ENCODE measurements at regions not wholly inside any gene's neighbourhood (a gene's known extent, or its start where the extent isn't known, plus 50 kb on each side); places are given as distances from the start of the nearest gene placed in this dataset.

DNA sequence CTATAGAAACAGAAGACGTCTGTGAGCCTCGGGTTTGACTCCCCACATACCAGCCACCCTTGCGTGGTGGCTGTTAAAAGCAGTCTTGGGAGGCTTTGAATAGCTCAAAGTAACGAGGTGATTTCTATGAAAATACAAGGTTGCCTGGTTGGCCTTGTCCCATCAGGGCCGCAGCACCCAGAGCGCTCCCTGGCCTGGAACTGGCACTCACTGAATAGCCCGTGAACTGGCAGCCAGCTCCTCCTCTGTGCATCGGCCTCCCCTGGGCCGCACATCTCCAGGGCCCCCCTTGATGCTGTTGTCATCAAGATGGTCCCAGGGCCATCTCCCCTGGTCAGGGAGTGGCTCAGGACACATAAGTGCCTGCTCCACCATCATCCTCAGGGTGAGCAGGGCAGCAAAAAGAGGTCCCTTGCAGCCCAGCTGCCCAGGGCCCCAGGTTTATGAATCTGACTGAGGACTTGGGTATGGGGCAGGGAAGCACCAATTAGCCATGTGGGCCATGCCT, 144.6 kb upstream of the PPP1R26 start:
- Histone ChIP-seq H3K4me1 (ENCODE audit: control insufficient read depth, extremely low read depth, insufficient read depth, low read length) (no peaks in the 10 kb centered on the region), H3K79me2 (ENCODE audit: control insufficient read depth, insufficient read depth, low read length) (no peaks in the 10 kb centered on the region), H3K27ac (ENCODE audit: insufficient read depth, low read length) (no peak overlapping the region), H3K27me3 (ENCODE audit: control insufficient read depth, insufficient read depth, low read length) (no peaks in the 10 kb centered on the region), H3K9me3 (ENCODE audit: control insufficient read depth, insufficient read depth, low read depth, low read length) (no peaks in the 10 kb centered on the region), H4K20me1 (ENCODE audit: control insufficient read depth, extremely low read depth, insufficient read depth, low read length) (no peaks in the 10 kb centered on the region), H2AFZ (ENCODE audit: low read length) (no peak overlapping the region), H3K4me2 (ENCODE audit: extremely low read depth, insufficient read depth, low read length) (no peak overlapping the region), H3K9ac (ENCODE audit: insufficient read depth, low read length) (no peak overlapping the region), H3K4me3 (replicated peaks in 1 of 4; ENCODE audit: control extremely low read depth in 1 of 4, insufficient read depth in 1 of 4, low read depth in 3 of 4, low read length in 4 of 4) (no peak overlapping the region), H3K36me3 (ENCODE audit: control insufficient read depth, insufficient read depth, low read length) (no peaks in the 10 kb centered on the region)
- DNase-seq (ENCODE audit: low read depth in 2 of 2): no peak
- TF ChIP-seq, protein P1, sequence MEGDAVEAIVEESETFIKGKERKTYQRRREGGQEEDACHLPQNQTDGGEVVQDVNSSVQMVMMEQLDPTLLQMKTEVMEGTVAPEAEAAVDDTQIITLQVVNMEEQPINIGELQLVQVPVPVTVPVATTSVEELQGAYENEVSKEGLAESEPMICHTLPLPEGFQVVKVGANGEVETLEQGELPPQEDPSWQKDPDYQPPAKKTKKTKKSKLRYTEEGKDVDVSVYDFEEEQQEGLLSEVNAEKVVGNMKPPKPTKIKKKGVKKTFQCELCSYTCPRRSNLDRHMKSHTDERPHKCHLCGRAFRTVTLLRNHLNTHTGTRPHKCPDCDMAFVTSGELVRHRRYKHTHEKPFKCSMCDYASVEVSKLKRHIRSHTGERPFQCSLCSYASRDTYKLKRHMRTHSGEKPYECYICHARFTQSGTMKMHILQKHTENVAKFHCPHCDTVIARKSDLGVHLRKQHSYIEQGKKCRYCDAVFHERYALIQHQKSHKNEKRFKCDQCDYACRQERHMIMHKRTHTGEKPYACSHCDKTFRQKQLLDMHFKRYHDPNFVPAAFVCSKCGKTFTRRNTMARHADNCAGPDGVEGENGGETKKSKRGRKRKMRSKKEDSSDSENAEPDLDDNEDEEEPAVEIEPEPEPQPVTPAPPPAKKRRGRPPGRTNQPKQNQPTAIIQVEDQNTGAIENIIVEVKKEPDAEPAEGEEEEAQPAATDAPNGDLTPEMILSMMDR (conservative IDR thresholded peaks at IDR 0.05 in 1 of 2, IDR thresholded peaks at IDR 0.05 in 1 of 2; ENCODE audit: low read depth in 1 of 2, low read length in 2 of 2): no peak

DNA sequence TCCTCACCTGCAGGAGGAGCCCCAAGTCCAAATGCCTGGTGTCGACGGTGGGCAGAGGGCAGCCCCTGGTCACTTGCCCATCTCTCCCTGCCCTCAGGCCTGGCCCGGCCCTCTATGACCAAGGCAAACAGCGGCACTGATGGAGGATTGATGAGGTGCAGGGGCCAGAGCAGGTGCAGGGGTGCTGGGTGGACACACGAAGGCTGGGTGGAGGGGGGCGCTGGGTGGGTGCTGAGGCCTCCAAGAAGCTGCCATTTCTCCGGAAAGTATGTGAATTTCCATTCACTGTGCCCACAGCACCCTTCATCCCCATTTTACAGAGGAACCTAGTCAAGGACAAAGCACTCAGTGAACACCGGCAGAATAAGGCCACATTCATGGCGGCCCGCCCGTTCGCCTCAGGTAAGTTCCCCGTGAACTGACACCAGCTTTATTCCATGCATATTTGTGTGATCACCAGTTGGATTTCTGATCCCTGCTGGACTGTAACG, 143.8 kb upstream of the PPP1R26 start:
- H4K20me1 ChIP-seq (ENCODE audit: control insufficient read depth, extremely low read depth, insufficient read depth, low read length): no peaks in the 10 kb centered on the region
- no peak overlapping the region for H3K4me2 ChIP-seq (ENCODE audit: extremely low read depth, insufficient read depth, low read length)
- H3K79me2 ChIP-seq (ENCODE audit: control insufficient read depth, insufficient read depth, low read length): no peaks in the 10 kb centered on the region
- no peak overlapping the region for H3K27ac ChIP-seq (ENCODE audit: insufficient read depth, low read length)
- TF ChIP-seq, protein P1 (conservative IDR thresholded peaks at IDR 0.05 in 1 of 2, IDR thresholded peaks at IDR 0.05 in 1 of 2; ENCODE audit: low read depth in 1 of 2, low read length in 2 of 2): no peak
- TF ChIP-seq EZH2 (IDR thresholded peaks at IDR 0.05; ENCODE audit: low read length, missing control alignments): no peak
- DNase-seq (ENCODE audit: low read depth in 2 of 2): no peak
- H3K36me3 ChIP-seq (ENCODE audit: control insufficient read depth, insufficient read depth, low read length): no peaks in the 10 kb centered on the region
- H3K4me3 ChIP-seq (replicated peaks in 1 of 4; ENCODE audit: control extremely low read depth in 1 of 4, insufficient read depth in 1 of 4, low read depth in 3 of 4, low read length in 4 of 4): no peak overlapping the region
- no peak overlapping the region for H2AFZ ChIP-seq (ENCODE audit: low read length)
- H3K4me1 ChIP-seq (ENCODE audit: control insufficient read depth, extremely low read depth, insufficient read depth, low read length): no peaks in the 10 kb centered on the region
- no peaks in the 10 kb centered on the region for H3K27me3 ChIP-seq (ENCODE audit: control insufficient read depth, insufficient read depth, low read length)
- H3K9me3 ChIP-seq (ENCODE audit: control insufficient read depth, insufficient read depth, low read depth, low read length): no peaks in the 10 kb centered on the region
- no peak overlapping the region for H3K9ac ChIP-seq (ENCODE audit: insufficient read depth, low read length)

DNA sequence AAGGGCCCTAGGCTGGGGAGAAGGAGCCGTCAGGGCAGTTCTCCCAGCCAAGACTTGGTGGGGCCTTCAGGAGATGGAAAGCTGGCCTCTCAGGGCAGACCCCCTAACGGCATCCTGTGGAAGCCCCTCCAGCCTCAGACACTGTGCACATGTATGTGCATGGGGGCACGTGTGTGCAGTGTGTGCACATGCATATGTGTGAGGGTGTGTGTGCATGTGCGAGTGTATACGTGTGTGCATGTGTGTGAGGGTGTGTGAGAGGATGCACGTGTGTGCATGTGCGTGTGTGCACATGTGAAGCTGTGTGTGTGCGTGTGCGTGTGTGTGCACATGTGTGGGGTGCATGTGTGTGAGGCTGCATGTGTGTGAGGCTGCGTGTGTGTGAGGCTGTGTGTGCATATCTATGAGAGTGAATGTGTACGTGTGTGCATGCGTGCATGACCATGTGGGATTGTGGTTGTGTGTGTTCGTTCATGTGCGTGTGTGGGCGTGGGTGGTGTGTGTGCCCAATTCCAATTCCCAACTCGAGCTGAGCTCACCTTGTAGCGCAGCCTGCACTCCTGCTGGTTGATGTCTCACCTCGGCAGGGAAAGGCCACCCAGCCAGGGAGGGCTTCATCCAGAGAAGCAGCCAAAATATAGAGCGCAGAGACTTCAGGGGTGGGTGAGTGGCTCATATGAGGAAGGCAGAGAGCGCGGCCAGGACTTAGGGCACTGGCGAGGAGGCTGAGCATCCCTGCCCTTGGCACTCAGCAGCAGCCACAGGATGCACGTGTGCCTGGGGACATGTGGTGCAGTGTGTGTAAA, 142.7 kb upstream of the PPP1R26 start:
- H2AFZ ChIP-seq (ENCODE audit: low read length): no peak overlapping the region

More for the DNA sequence above, 142.7 kb upstream of the PPP1R26 start:
- Histone ChIP-seq H4K20me1 (ENCODE audit: control insufficient read depth, extremely low read depth, insufficient read depth, low read length) (no peaks in the 10 kb centered on the region), H3K4me1 (ENCODE audit: control insufficient read depth, extremely low read depth, insufficient read depth, low read length) (no peaks in the 10 kb centered on the region), H3K4me3 (replicated peaks in 1 of 4; ENCODE audit: control extremely low read depth in 1 of 4, insufficient read depth in 1 of 4, low read depth in 3 of 4, low read length in 4 of 4) (no peak overlapping the region), H3K27ac (ENCODE audit: insufficient read depth, low read length) (no peak overlapping the region), H3K9me3 (ENCODE audit: control insufficient read depth, insufficient read depth, low read depth, low read length) (no peaks in the 10 kb centered on the region), H3K9ac (ENCODE audit: insufficient read depth, low read length) (no peak overlapping the region), H3K27me3 (ENCODE audit: control insufficient read depth, insufficient read depth, low read length) (no peaks in the 10 kb centered on the region), H3K79me2 (ENCODE audit: control insufficient read depth, insufficient read depth, low read length) (no peaks in the 10 kb centered on the region), H3K36me3 (ENCODE audit: control insufficient read depth, insufficient read depth, low read length) (no peaks in the 10 kb centered on the region), H3K4me2 (ENCODE audit: extremely low read depth, insufficient read depth, low read length) (no peak overlapping the region)
- TF ChIP-seq, protein P1 (conservative IDR thresholded peaks at IDR 0.05 in 1 of 2, IDR thresholded peaks at IDR 0.05 in 1 of 2; ENCODE audit: low read depth in 1 of 2, low read length in 2 of 2): no peak
- TF ChIP-seq EZH2 (IDR thresholded peaks at IDR 0.05; ENCODE audit: low read length, missing control alignments): no peak
- no peak for DNase-seq (ENCODE audit: low read depth in 2 of 2)
